KMS-11 (cell line): ENCODE measurements at regions not wholly inside any gene's neighbourhood (a gene's known extent, or its start where the extent isn't known, plus 50 kb on each side); places are given as distances from the start of the nearest gene placed in this dataset.

Source experiments
- H2AFZ ChIP-seq: fragments of 200-600 bp; sonication (generic); 2 replicates; pipeline ENCODE4 v1.6.1; 2016; ENCODE audit warnings: antibody characterized with exemption, mixed run types, low read depth
- H3K27ac ChIP-seq: fragments of 200-600 bp; sonication (generic); 2 replicates; pipeline ENCODE4 v1.6.1; 2016; ENCODE audit warnings: mild to moderate bottlenecking, mixed run types
- H3K27me3 ChIP-seq: fragments of 200-600 bp; sonication (generic); 2 replicates; pipeline ENCODE4 v1.6.1; 2017; ENCODE audit warnings: mild to moderate bottlenecking, low read depth, mixed run types, moderate library complexity; ENCODE audit not compliant: insufficient read depth
- H3K36me3 ChIP-seq: fragments of 200-600 bp; sonication (generic); 2 replicates; pipeline ENCODE4 v1.6.1; 2017; ENCODE audit warnings: mild to moderate bottlenecking, mixed run types; ENCODE audit not compliant: insufficient read depth
- H3K4me1 ChIP-seq: fragments of 200-600 bp; sonication (generic); 2 replicates; pipeline ENCODE4 v1.6.1; 2016; ENCODE audit warnings: mild to moderate bottlenecking, low read depth, mixed run types; ENCODE audit not compliant: poor library complexity, severe bottlenecking
- H3K4me2 ChIP-seq: fragments of 200-600 bp; sonication (generic); 2 replicates; pipeline ENCODE4 v1.7.0; 2016; ENCODE audit warnings: mild to moderate bottlenecking, mixed run types
- H3K4me3 ChIP-seq: fragments of 200-600 bp; sonication (generic); IDR thresholded peaks from 2 replicates; pipeline ENCODE4 v1.6.1; 2017; ENCODE audit warnings: low read depth, low read length, mixed read lengths; ENCODE audit not compliant: insufficient read depth
- H3K79me2 ChIP-seq: fragments of 200-600 bp; sonication (generic); 2 replicates; pipeline ENCODE4 v1.6.1; 2016; ENCODE audit warnings: low read depth, mixed run types; ENCODE audit not compliant: insufficient read depth
- H3K9ac ChIP-seq: fragments of 200-600 bp; sonication (generic); 2 replicates; pipeline ENCODE4 v1.6.1; 2016; ENCODE audit warnings: mild to moderate bottlenecking, mixed run types
- H4K20me1 ChIP-seq: fragments of 200-600 bp; sonication (generic); 2 replicates; pipeline ENCODE4 v1.6.1; 2016; ENCODE audit warnings: mild to moderate bottlenecking, mixed run types; ENCODE audit not compliant: insufficient read depth
- TF ChIP-seq, protein P1 (sequence below): fragments of 200-600 bp; sonication (generic); conservative IDR thresholded peaks from 2 replicates; pipeline ENCODE4 v1.6.1; 2017; ENCODE audit warnings: low read depth, mild to moderate bottlenecking, antibody characterized with exemption, low read length, moderate library complexity, mixed read lengths

DNA sequence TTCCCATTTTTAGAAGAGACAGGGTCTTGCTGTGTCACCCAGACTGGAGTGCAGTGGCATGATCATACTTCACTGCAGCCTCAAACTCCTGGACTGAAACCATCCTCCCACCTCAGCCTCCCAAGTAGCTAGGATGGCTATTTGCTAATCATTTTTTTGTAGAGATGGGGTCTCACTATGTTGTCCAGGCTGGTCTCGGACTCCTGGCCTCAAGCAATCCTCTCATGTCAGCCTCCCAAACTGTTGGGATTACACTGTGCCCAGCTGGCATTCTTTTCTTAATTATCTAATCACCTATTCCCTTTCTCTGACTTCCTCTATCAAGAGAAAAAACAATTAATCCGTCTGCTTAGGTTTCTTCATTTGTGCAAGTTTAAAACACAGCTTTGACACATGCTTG is 172.5 kb upstream of the TRIM24 start:
- H3K9ac ChIP-seq = no peak overlapping the region
- H3K79me2 ChIP-seq = no peaks in the 10 kb centered on the region
- H3K4me2 ChIP-seq = no peak overlapping the region
- TF ChIP-seq, protein P1, sequence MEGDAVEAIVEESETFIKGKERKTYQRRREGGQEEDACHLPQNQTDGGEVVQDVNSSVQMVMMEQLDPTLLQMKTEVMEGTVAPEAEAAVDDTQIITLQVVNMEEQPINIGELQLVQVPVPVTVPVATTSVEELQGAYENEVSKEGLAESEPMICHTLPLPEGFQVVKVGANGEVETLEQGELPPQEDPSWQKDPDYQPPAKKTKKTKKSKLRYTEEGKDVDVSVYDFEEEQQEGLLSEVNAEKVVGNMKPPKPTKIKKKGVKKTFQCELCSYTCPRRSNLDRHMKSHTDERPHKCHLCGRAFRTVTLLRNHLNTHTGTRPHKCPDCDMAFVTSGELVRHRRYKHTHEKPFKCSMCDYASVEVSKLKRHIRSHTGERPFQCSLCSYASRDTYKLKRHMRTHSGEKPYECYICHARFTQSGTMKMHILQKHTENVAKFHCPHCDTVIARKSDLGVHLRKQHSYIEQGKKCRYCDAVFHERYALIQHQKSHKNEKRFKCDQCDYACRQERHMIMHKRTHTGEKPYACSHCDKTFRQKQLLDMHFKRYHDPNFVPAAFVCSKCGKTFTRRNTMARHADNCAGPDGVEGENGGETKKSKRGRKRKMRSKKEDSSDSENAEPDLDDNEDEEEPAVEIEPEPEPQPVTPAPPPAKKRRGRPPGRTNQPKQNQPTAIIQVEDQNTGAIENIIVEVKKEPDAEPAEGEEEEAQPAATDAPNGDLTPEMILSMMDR = no peak
- H3K36me3 ChIP-seq = no peaks in the 10 kb centered on the region
- no peak overlapping the region for H3K27ac ChIP-seq
- H4K20me1 ChIP-seq = no peaks in the 10 kb centered on the region
- H3K4me1 ChIP-seq = no peaks in the 10 kb centered on the region
- no peaks in the 10 kb centered on the region for H3K27me3 ChIP-seq
- H3K4me3 ChIP-seq = no peak overlapping the region
- H2AFZ ChIP-seq = no peak overlapping the region

DNA sequence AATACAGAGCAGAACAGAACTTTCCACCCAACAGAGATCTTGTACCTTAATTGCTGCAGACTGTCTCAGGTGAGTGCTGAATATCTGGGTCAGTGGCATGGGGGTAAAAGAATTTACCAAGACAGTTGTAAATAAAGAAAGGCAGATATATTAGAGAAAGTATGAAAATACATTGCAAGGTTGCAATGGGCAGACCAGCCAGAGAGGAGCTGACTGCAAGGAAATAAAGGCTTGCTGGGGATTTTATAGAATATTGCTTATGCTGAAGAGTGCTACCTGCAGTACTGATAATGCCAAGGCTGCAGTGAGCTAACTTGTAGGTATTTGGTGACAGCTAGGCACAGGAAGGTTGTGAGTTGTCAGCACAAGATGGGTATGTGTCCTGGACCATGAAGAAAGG is 171.0 kb upstream of the TRIM24 start:
- H3K4me1 ChIP-seq = no peaks in the 10 kb centered on the region
- no peak overlapping the region for H3K4me2 ChIP-seq
- H3K27me3 ChIP-seq = no peaks in the 10 kb centered on the region
- no peaks in the 10 kb centered on the region for H3K36me3 ChIP-seq
- no peak overlapping the region for H3K27ac ChIP-seq
- no peak overlapping the region for H3K9ac ChIP-seq
- no peaks in the 10 kb centered on the region for H4K20me1 ChIP-seq
- no peak overlapping the region for H2AFZ ChIP-seq
- H3K79me2 ChIP-seq = no peaks in the 10 kb centered on the region
- TF ChIP-seq, protein P1 = no peak
- no peak overlapping the region for H3K4me3 ChIP-seq

DNA sequence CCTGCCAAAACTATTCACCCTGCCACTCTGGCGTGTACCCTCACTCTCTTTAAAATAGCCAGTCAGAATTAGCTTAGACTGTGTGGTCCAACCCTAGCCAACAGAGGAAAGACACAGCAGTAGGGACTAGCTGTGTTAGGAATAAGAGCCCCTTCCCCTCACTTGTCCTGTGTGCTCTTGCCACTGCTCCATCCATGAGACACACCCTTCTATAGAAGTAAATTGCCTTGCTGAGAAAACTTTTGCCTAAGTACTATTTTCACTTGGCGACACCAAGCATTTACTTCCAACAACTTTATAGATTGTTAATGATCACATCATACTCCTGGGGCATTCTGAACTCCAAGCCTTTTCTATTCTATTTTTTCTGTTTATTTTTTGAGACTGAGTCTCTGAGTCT is 170.2 kb upstream of the TRIM24 start:
- Histone ChIP-seq H3K79me2 (no peaks in the 10 kb centered on the region), H3K36me3 (no peaks in the 10 kb centered on the region), H2AFZ (no peak overlapping the region), H3K27me3 (no peaks in the 10 kb centered on the region), H3K4me1 (no peaks in the 10 kb centered on the region), H3K9ac (no peak overlapping the region), H3K27ac (no peak overlapping the region), H3K4me3 (no peak overlapping the region), H4K20me1 (no peaks in the 10 kb centered on the region), H3K4me2 (no peak overlapping the region)
- TF ChIP-seq, protein P1 = no peak

DNA sequence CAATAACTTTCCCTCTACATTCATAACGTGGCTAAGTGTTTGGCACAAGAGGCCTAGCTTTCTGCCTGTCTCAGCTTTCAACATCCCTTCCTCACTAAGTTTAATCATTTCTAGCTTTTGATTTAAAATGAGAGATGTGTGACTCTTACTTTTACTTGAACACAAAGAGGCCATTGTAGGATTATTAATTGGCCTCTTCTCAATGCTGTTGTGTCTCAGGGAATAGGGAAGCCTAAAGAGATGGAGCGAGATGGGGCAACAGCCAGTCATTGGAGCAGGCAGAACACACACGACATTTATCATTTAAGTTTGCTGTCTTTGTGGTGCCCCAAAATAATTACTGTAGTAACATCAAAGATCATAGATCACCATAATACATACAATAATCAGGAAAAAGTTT is 167.1 kb upstream of the TRIM24 start:
- Histone ChIP-seq H3K27ac (no peak overlapping the region), H2AFZ (no peak overlapping the region), H3K4me1 (no peaks in the 10 kb centered on the region), H3K4me2 (no peak overlapping the region), H3K4me3 (no peak overlapping the region), H3K27me3 (no peaks in the 10 kb centered on the region), H3K9ac (no peak overlapping the region), H3K79me2 (no peaks in the 10 kb centered on the region), H4K20me1 (no peaks in the 10 kb centered on the region), H3K36me3 (no peaks in the 10 kb centered on the region)
- TF ChIP-seq, protein P1 = no peak
